Esophagus muscularis mucosa (tissue), 4 donors: ENCODE measurements at regions not wholly inside any gene's neighbourhood (a gene's known extent, or its start where the extent isn't known, plus 50 kb on each side); places are given as distances from the start of the nearest gene placed in this dataset.
A peak's percentile ranks its signal among the peaks of the same experiment; 100 is the strongest.

ENCODE experiments used
- DNase-seq: peaks from one replicate; pipeline ENCODE4 v3.0.0-alpha.2; 2017; ENCODE audit errors: extremely low spot score
- H3K27ac ChIP-seq, 4 donors: fragments of 200-600 bp; sonication (generic); replicated peaks in 1 of 4; 1 replicate in 3 of 4; 2 replicates in 1 of 4; pipeline ENCODE4 v1.5.1; 2016 to 2019; ENCODE audit warnings: mild to moderate bottlenecking in 1 of 4
- H3K27me3 ChIP-seq, 4 donors: fragments of 200-600 bp; sonication (generic); one replicate each; pipeline versions ENCODE4 v1.5.1 to v1.6.0; 2016 to 2019
- H3K36me3 ChIP-seq, 4 donors: fragments of 200-600 bp; sonication (generic); one replicate each; pipeline ENCODE4 v1.5.1; 2016 to 2019
- H3K4me1 ChIP-seq, 4 donors: fragments of 200-600 bp; sonication (generic); one replicate each; pipeline ENCODE4 v1.5.1; 2016 to 2019
- H3K4me3 ChIP-seq, 4 donors: fragments of 200-600 bp; sonication (generic); 1 replicate in 2 of 4; 2 replicates in 2 of 4; pipeline ENCODE4 v1.5.1; 2016 to 2019; ENCODE audit warnings: mild to moderate bottlenecking in 4 of 4, moderate library complexity in 1 of 4
- H3K9me3 ChIP-seq, 4 donors: fragments of 200-600 bp; sonication (generic); 1 replicate in 3 of 4; 2 replicates in 1 of 4; pipeline ENCODE4 v1.5.1; 2016 to 2019
- EP300 ChIP-seq: sonication (generic); formaldehyde crosslinking; IDR thresholded peaks from one replicate; pipeline ENCODE4 v1.6.1; 2017; ENCODE audit warnings: antibody characterized with exemption
- POLR2A ChIP-seq: fragments of 450-650 bp; IDR thresholded peaks from one replicate; pipeline ENCODE4 v1.6.1; 2017; ENCODE audit warnings: antibody characterized with exemption, moderate library complexity, mild to moderate bottlenecking, low read depth
- POLR2AphosphoS5 ChIP-seq, 2 donors: sonication (generic); formaldehyde crosslinking; IDR thresholded peaks; one replicate each; pipeline ENCODE4 v1.6.1; 2017; ENCODE audit warnings: antibody characterized with exemption in 2 of 2
- WGBS: methylation state at CpG from one replicate; pipeline ENCODE4 v1.1.5; 2018; 5-methylcytosine and 5-hydroxymethylcytosine counted together
- intact Hi-C: fragments of 100-400 bp; cut with DNase I; formaldehyde crosslinking; loops from one replicate; pipeline ENCODE4 v1.15.1; 2023
- TF ChIP-seq, protein P1 (sequence below), 3 experiments: fragments of 200-600 bp in 2 of 3; fragments of 450-650 bp in 1 of 3; sonication (generic) in 2 of 3; IDR thresholded peaks; one replicate each; pipeline ENCODE4 v1.5.1; 2017 to 2019; ENCODE audit warnings: antibody characterized with exemption in 3 of 3, mild to moderate bottlenecking in 2 of 3, moderate library complexity in 1 of 3

DNA sequence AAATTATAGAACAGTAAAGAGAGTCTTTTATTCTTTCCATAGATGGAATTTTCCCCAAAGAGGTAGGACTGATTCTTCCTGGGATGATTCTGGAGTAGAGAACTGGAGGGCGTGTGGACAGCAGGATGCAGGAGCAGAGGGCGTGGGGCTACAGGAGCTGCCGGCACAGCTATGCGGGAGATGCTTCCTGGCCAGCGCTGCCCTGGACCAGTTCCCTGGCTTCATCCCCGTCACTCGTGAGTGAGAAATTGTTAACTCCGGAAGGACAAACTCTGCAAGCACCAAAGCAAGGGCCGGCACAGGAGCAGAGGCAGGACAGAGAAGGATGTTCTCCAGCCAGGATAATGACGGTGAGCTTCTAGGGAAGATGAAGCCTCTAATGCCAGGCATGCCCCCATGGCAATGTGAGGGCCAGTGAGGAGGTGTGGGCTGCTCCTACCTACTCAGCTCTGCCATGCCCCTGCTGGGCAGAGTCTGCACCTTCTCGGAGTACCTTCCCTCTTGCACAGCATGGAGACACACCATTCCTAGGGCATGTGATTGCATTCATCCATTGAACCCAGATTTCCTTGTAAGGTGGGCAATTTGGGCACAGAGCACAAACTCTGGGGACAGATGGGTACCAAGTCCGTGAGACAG lies 760.9 kb upstream of the IGFBP3 start:
- no peaks in the 10 kb centered on the region for H3K27me3 ChIP-seq
- H3K4me1 ChIP-seq, result peaks cover 0 to 8% (median 4%) of the 10 kb centered on the region in 4 donors
- no peak overlapping the region for H3K4me3 ChIP-seq
- DNase-seq, result no peak
- TF ChIP-seq, protein P1, sequence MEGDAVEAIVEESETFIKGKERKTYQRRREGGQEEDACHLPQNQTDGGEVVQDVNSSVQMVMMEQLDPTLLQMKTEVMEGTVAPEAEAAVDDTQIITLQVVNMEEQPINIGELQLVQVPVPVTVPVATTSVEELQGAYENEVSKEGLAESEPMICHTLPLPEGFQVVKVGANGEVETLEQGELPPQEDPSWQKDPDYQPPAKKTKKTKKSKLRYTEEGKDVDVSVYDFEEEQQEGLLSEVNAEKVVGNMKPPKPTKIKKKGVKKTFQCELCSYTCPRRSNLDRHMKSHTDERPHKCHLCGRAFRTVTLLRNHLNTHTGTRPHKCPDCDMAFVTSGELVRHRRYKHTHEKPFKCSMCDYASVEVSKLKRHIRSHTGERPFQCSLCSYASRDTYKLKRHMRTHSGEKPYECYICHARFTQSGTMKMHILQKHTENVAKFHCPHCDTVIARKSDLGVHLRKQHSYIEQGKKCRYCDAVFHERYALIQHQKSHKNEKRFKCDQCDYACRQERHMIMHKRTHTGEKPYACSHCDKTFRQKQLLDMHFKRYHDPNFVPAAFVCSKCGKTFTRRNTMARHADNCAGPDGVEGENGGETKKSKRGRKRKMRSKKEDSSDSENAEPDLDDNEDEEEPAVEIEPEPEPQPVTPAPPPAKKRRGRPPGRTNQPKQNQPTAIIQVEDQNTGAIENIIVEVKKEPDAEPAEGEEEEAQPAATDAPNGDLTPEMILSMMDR (IDR thresholded peaks at IDR 0.05), result no peak
- TF ChIP-seq POLR2A, result no peak
- no peak for TF ChIP-seq EP300
- TF ChIP-seq POLR2AphosphoS5 (IDR thresholded peaks at IDR 0.05), result peak in 1 of 2 donors; percentile 27
- H3K36me3 ChIP-seq, result no peaks in the 10 kb centered on the region
- intact Hi-C loops, result no loop called here
- 54% methylated on average over 12 of the region's 12 CpGs for WGBS
- H3K27ac ChIP-seq, result no peak overlapping the region
- H3K9me3 ChIP-seq, result no peaks in the 10 kb centered on the region

DNA sequence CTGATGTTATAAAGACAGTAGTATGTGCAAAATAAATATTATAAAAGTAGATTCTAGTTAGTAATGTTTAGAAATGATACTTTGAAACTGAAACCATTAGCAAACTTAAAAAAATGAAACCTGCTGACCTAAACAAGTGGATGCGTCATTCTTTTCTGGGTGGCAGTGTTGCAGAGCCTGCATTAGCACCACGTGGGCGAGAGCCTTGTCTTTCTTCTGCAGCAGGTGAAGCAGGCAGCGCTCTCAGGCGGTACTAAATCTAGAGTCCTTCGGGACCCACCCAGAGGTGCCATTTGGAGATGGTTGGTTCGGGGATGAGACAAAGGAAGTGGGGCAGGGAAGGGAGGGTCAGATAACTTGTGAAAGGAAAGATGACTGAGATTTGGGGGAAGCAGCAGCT lies 759.1 kb upstream of the IGFBP3 start:
- H3K4me3 ChIP-seq, result no peak overlapping the region
- TF ChIP-seq, protein P1 (IDR thresholded peaks at IDR 0.05), result no peak
- no peak for TF ChIP-seq POLR2A
- no peak for TF ChIP-seq POLR2AphosphoS5 (IDR thresholded peaks at IDR 0.05)
- no peak for TF ChIP-seq EP300
- no peak overlapping the region for H3K27ac ChIP-seq
- H3K9me3 ChIP-seq, result no peaks in the 10 kb centered on the region
- no peaks in the 10 kb centered on the region for H3K27me3 ChIP-seq
- intact Hi-C loops, result no loop called here
- no peak for DNase-seq
- no peaks in the 10 kb centered on the region for H3K36me3 ChIP-seq
- WGBS, result 89% methylated on average over 7 of the region's 7 CpGs
- H3K4me1 ChIP-seq, result peaks cover 0 to 8% (median 4%) of the 10 kb centered on the region in 4 donors

DNA sequence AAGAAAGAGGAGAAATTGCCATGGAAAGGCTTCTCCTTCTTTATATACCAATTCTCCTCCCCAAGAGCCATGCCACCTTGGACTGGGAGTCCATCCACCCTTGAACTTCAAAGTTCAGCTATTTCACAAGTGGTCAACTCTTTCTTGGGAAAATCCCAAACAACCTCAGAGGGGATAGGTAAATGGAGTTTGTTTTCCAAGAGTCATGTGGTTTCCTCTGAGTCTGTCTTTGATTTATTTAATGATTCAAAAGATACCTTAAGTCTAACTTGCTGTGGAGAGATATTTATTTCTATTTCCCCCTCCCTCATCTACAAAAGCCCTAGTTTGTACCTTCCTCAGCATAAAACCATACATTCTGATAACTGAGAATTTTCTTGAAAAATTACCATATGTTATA lies 758.6 kb upstream of the IGFBP3 start:
- Histone ChIP-seq H3K36me3 (no peaks in the 10 kb centered on the region), H3K27me3 (no peaks in the 10 kb centered on the region), H3K4me3 (no peak overlapping the region), H3K4me1 (peaks cover 0 to 8% (median 4%) of the 10 kb centered on the region in 4 donors), H3K27ac (no peak overlapping the region), H3K9me3 (no peaks in the 10 kb centered on the region)
- intact Hi-C loops, result no loop called here
- TF ChIP-seq, protein P1 (IDR thresholded peaks at IDR 0.05), result no peak
- no peak for TF ChIP-seq POLR2A
- TF ChIP-seq EP300, result no peak
- no peak for TF ChIP-seq POLR2AphosphoS5 (IDR thresholded peaks at IDR 0.05)
- DNase-seq, result no peak

DNA sequence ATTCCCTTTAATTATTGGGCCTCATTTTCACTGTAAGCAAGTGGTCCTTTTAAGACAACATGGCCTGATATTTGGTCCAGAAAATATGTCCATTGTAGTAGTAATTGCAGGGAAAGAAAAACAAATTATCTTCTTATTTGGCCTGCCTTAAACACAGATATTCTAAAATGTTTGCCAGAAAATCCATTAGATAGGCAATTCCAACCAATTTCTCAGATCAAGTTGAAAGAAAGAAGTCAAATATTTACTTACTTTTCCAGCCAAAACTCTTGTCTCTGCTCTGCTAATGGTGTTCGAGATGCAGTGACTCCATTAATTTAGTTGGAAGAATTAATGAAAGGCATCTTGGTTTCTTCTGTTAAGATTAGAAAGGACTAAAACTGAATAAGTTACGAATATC lies 757.3 kb upstream of the IGFBP3 start:
- H3K36me3 ChIP-seq, result no peaks in the 10 kb centered on the region
- DNase-seq, result no peak
- H3K27me3 ChIP-seq, result no peaks in the 10 kb centered on the region
- H3K4me3 ChIP-seq, result no peak overlapping the region
- 70% methylated on average over 2 of the region's 2 CpGs for WGBS
- no peak overlapping the region for H3K27ac ChIP-seq
- peaks cover 0 to 8% (median 4%) of the 10 kb centered on the region in 4 donors for H3K4me1 ChIP-seq
- TF ChIP-seq, protein P1 (IDR thresholded peaks at IDR 0.05), result no peak
- TF ChIP-seq POLR2AphosphoS5 (IDR thresholded peaks at IDR 0.05) (no peak), POLR2A (no peak), EP300 (no peak)
- no peaks in the 10 kb centered on the region for H3K9me3 ChIP-seq
- intact Hi-C loops, result no loop called here

DNA sequence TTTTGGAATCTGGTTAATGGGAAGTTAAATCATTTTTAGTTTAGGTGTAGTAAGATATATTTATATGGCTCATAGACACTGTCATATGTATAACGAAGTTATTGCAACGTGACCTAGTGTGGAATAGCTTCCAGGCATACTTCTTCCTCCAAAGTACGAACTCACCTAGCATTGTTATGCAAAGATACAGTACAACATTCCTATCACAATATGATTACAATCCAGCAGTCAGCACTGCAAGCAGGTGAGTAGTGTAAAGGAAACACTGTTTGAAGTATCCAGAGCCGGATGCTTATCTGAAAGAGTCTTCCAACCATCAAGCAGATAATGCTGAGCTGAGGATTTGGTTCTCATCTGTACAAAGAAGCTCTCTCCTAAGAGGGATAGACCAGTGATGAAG lies 754.4 kb upstream of the IGFBP3 start:
- H3K36me3 ChIP-seq, result no peaks in the 10 kb centered on the region
- no peaks in the 10 kb centered on the region for H3K4me1 ChIP-seq
- H3K27me3 ChIP-seq, result no peaks in the 10 kb centered on the region
- H3K4me3 ChIP-seq, result no peak overlapping the region
- whole genome bisulfite sequencing, result 83% methylated on average over 4 of the region's 4 CpGs
- intact Hi-C loops, result no loop called here
- DNase-seq, result no peak
- TF ChIP-seq POLR2A, result no peak
- TF ChIP-seq POLR2AphosphoS5 (IDR thresholded peaks at IDR 0.05), result no peak
- TF ChIP-seq, protein P1 (IDR thresholded peaks at IDR 0.05), result no peak
- TF ChIP-seq EP300, result no peak
- no peaks in the 10 kb centered on the region for H3K9me3 ChIP-seq
- H3K27ac ChIP-seq, result no peak overlapping the region
